ENCODE measurements at regions not wholly inside any gene's neighbourhood (a gene's known extent, or its start where the extent isn't known, plus 50 kb on each side); places are given as distances from the start of the nearest gene placed in this dataset.

DNA sequence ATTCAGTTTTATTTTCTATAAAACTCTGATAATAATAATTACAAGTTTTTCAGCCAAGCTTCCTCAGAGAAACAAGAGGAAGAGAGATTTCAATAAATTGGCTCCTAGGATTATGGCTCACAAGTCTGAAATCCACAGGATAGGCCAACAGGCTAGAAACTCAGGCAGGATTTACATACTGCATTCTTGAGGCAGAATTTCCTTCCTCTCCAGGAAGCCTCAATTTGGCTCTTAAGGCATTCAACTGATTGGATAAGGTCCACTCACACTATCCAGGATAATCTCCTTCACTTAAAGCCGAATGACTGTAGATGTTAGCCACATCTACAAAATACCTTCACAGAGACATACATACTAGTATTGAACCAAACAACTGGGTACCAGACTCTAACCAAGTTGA is 120.3 kb upstream of the FAT3 start:
- TF ChIP-seq, protein P1, sequence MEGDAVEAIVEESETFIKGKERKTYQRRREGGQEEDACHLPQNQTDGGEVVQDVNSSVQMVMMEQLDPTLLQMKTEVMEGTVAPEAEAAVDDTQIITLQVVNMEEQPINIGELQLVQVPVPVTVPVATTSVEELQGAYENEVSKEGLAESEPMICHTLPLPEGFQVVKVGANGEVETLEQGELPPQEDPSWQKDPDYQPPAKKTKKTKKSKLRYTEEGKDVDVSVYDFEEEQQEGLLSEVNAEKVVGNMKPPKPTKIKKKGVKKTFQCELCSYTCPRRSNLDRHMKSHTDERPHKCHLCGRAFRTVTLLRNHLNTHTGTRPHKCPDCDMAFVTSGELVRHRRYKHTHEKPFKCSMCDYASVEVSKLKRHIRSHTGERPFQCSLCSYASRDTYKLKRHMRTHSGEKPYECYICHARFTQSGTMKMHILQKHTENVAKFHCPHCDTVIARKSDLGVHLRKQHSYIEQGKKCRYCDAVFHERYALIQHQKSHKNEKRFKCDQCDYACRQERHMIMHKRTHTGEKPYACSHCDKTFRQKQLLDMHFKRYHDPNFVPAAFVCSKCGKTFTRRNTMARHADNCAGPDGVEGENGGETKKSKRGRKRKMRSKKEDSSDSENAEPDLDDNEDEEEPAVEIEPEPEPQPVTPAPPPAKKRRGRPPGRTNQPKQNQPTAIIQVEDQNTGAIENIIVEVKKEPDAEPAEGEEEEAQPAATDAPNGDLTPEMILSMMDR (conservative IDR thresholded peaks at IDR 0.05; ENCODE audit: low read depth, low read length) = no peak
- TF ChIP-seq EZH2 (IDR thresholded peaks at IDR 0.05; ENCODE audit: borderline replicate concordance, low read depth, low read length, poor library complexity, severe bottlenecking) = no peak
